HG02938 (cell line): ENCODE measurements at regions not wholly inside any gene's neighbourhood (a gene's known extent, or its start where the extent isn't known, plus 50 kb on each side); places are given as distances from the start of the nearest gene placed in this dataset.

ENCODE experiments used
- ATAC-seq: cut with Tn5 transposase; IDR thresholded peaks from one replicate; pipeline ENCODE4 v1.9.1; 2021; ENCODE audit warnings: mild to moderate bottlenecking, moderate library complexity; ENCODE audit not compliant: unreplicated experiment

DNA sequence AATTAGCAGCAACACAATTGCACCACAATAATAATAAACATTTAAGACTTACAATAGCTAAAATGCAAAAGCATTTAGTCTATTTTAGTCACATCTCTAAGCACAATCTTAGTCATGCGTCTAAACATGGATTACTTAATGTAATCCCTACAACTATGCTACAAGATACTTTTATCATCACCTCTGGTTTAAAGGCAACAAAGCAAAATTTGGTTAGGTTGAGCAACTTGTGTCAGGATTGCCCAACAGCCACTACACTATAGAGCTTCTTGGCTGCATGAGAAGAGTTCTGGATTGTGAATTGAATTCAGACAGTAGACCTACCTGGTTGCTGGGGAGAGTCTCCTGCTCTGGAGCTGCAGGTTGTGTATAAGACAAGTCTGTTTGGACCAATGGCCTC lies 146.5 kb upstream of the PUDP start:
- ATAC-seq = no peak

DNA sequence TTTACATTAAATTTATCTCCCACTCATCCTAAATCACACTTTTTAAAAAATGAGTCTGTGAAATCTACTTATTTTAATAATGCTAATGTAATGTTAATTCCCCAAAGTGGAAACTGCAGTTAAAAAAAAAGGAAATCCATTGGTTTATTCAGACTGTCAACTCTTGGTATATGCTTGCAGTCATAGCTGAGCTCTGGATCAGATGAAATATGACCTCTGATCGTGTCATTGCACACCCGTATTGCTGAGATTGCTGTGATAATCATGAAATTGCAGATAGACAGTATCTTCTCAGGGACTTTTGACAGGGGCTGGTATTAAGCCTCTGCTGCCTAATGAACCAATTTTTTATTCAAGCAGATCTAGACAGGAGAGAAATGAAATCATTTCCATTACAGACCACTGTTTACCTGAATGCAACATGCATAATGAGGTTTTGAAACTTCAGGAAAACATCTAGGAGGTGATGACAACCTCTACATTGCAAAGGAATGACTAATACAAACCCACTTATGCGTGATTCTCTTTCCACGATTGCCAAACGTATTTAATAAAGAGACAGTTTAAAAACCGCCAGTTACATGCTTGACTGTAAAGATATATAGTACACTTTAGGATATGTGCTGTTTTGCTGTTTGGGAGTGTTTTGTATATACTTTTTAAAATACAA lies 138.3 kb upstream of the PUDP start:
- no peak for ATAC-seq

DNA sequence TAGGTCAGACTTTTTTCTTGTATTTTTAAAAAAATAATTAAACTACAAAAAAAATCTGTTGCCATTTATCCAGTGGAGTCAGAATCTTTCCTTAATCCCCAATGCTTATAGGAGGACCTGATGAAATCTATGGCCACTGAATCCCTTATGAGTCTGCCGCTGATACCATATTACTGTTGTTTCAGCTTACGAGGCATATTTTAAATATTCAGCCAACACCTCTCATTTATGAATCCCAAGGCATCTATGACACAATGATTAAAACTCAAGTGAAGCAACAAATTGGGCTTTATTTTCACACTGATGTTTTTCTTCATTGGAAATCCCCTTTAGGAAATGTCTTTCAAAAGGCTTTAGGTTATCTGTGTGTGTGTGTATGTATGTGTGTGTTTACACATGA lies 137.8 kb upstream of the PUDP start:
- no peak for ATAC-seq

GRCh38 chrX:7283741-7284140 lies 135.8 kb upstream of the PUDP start:
- no peak for ATAC-seq

DNA sequence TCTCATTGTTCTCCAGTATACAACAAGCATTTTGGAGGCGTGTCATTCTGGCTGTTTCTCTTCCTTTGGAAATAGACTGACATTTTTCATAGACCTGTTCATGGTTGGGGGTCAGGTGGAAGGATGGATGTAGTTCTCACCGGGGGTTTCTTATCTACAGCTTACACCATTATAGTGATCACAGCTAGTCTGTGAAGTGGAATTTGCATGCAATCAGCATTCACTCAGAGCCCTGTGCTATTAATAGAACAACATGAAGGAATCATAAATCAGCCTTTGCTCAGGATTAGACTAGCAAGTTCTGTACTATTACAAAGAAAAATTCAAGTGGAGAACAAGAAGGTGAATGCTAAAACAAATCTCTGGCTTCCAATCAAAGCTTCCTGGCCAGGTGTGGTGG lies 132.6 kb upstream of the PUDP start:
- no peak for ATAC-seq

DNA sequence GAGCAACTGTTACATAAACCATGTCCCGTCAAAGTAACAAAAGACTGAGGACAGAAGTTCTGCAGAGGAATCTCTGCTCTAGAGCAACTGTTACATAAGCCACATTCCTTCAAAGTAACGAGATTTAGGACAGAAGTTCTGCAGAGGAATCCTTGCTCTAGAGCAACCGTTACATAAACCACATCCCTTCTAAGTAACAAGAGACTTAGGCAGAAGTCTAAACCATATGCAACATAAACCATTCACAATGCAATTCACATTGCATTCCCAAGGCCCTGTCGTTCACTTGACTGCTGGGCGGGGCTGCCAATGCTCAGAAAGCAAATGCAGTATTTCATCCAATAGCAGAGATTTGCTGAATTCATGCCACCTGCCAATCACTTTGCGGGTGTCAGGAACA lies 124.4 kb upstream of the PUDP start:
- no peak for ATAC-seq

- no peak for ATAC-seq
Observed at GRCh38 chrX:7270933-7271332, 123.0 kb upstream of the PUDP start.

DNA sequence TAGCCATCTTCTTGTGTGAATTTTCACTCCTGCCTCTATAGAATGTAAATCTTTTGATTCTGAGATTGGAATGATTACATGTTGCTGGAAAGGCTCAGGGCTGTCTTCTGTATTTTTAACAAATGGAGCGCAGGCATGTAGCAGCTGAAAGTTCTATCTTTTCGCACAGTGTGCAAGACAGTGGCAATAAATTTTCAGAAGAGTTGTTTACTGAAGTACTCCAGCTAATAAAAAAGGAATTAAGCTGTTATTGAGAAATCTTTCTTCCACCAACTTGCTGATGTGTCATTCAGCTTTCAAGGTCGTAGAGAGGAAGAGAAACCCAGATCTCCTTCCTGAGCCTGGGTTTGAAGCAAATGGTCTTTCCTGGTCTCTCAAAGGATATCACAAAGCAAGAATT lies 122.0 kb upstream of the PUDP start:
- ATAC-seq = no peak

DNA sequence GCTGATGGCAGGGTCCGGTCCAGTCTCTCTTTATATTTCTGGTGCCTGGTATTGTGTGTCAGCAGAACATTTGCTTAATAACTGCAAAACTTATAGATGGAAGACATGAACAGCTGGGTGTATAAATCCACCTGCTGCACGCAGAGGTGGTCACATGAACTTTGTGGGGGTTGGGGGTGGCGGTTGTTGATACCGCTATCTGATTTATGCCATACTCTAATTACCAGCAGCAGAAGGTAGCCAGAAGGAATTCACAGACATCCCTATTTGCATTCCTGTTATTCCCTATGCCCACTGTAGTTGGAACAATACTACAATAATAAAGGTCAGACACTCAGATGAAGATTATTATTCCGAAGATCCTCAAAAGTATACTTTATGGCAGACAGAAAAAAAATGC lies 121.6 kb upstream of the PUDP start:
- no peak for ATAC-seq

DNA sequence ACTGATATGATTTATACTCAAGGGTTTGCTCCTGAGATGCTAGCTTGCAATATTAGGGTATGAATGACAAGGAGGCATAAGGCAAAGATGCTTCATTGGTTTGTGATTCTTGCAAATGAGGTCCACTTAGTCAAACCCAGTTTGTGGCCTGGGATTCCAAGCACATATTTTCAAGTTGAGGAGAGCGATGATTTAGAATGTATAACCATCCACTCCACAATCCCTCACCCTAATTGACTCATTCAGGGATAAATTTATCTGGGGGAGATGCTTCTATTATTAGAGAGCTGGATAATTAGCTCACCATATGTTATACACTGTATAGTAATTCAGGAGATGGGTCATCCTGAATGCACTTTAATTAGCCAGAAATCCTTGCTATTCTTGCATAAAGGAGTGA lies 118.3 kb upstream of the PUDP start:
- no peak for ATAC-seq

- ATAC-seq = no peak
Observed at GRCh38 chrX:7264399-7264798, 116.4 kb upstream of the PUDP start.

GRCh38 chrX:7263961-7264360 lies 116.0 kb upstream of the PUDP start:
- ATAC-seq = no peak

DNA sequence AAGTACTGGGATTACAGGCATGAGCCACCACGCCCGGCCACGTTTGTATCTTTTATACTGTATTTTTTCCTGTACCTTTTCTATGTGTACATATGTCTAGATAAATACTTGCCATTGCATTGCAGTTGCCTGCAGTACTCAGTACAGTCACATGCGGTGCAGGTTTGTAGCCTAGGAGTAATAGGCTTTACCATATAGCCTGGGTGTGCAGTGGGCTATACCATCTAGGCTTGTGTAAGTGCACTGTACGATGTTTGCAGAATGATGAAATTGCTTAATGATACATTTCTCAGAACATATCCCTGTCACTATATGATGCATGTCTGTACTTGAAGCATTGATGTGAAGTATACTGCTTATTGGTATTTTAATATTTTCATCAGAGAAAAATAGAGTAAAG lies 115.4 kb upstream of the PUDP start:
- ATAC-seq = no peak

GRCh38 chrX:7262551-7262950 lies 114.6 kb upstream of the PUDP start:
- no peak for ATAC-seq

DNA sequence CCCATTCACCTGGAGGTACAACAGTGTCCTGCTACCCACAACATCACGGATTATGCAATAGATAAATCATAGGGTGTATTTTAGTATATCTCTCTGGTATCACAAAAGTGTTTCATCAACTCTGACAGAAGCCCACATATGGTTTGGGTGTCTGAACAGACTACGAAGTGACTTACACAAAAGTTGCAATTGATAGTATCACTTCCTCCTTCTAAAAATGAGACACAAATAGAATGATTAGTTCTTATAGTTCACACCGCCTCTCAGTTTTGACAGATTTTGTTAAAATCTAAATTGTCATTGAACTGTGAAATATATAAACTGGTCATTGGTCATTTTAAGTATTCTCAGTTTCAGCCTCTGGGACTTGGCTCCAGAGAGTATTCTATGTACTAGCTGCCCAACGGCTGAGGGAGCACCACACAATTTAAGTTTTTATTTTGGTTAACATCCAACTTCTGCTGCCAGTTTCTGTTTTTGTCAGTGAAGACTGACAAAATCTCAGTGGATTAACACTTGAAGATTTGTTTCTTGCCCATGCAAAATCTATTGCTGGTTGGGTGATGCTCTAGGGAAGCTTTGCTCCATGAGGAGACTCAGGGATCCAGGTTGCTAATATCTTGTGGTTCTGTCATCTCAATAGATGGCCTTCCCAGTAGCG lies 113.8 kb upstream of the PUDP start:
- peak; percentile 93 for ATAC-seq

DNA sequence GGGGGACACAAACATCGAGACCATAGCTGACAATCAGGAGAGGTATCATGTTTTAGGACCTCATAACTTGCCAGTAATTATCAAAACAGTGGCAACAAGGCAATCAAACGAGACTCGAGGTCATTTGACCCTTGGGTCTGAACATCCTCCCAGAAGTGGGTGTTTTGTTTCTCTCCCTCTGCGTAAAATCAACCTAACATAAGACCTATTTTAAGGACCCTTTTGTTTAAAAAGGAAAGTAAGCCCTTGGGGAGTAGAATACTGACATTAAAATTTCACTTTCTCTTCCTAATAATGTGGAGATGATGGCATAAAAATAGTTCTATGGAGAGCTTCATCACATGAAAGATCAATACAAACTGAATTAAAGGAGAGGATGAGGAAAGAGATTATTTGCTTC lies 106.2 kb upstream of the PUDP start:
- no peak for ATAC-seq

- ATAC-seq = no peak
Observed at GRCh38 chrX:7253565-7253964, 105.6 kb upstream of the PUDP start.

DNA sequence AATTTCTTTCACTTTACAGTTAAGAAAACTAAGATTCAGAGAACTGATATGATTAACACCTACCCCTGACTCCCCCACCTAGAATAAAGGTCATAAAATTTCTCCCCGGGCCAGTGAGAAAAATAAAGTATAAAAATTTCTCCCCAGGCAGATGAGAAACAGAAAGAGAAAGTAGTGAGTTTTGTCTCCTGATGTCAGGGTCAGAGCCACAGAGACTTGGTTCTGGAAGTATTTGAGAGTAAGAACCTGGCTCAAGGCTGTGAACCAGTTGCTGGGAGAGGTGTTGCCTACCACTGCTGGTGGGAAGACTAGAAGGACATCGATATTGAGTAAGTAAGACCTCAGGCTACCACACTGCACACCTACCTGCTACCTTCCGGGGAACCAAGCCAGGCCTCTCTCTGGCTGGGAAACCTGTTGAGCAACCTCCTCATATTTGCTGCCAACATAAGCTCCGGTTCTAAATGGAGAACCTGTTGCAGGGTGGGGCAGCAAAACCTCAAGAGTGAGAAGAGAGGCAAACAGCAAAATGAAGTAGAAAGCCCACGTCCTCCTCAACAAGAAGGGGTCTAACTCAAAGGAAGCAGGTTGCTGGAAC lies 104.2 kb upstream of the PUDP start:
- no peak for ATAC-seq

DNA sequence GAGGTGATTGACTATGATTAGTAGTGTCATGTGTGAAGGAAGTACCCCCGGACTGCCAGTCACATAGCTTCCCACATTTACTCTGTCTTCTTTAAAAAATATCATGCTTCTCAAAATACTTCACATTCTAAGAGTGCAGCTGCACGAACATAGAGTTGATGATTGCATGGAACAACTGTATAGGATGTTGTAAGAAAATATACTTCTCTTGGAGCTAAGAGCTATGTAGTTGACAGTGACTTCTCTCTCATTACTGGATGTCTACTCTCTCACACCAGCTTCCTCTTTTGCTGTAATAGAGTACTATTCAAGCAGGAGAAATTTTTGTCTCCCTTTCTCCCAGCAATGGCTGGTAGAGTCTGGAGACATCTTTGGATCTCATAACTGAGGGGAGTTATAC lies 99.4 kb upstream of the PUDP start:
- ATAC-seq = no peak

GRCh38 chrX:7244405-7244804 lies 96.5 kb upstream of the PUDP start:
- ATAC-seq = no peak

DNA sequence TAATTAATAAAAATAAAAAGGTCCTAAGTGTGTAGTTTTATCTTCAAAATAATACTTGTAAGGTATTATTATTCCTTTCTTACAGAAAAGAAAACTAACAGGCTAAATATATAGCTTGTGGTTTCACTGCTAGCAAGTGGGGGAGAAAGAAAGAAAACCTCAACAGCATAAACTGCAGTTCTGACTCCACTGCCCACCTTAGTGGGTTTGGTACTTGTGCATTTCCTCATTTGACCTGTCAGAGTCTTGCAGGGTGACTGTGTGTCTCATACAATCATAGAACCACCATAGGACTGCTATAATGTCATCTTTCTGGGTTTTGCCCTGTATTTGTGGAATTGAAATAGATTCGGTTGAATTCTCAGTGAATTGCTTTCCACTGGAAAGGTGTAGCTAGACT lies 94.7 kb upstream of the PUDP start:
- ATAC-seq = peak; percentile 100

DNA sequence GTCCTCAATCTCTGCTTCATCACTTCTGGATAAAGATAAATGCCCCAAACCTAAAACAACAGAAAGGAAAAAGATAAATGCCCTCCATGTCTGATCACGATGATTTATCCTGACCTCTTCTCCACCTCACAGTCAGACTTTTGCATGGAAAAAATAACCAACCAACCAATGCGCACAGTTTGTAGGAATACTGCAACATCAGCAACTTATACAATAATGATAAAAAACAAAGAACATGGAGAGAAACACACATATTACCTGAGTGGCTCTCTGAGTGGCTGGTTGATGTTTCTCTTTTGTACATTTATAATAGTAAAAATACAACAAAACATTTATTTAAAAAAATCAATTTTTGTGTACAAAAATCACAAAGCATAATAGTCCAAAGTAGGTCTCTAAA lies 93.0 kb upstream of the PUDP start:
- ATAC-seq = no peak

GRCh38 chrX:7235071-7235470 lies 87.1 kb upstream of the PUDP start:
- no peak for ATAC-seq
